ENCODE measurements at regions not wholly inside any gene's neighbourhood (a gene's known extent, or its start where the extent isn't known, plus 50 kb on each side); places are given as distances from the start of the nearest gene placed in this dataset.

- DNase-seq (ENCODE audit: low spot score) = no peak
These were observed 52.7 kb upstream of the TNRC6C start for GRCh38 chr17:77905766-77906165.

- no peak for DNase-seq (ENCODE audit: low spot score)
These were observed 52.1 kb upstream of the TNRC6C start for GRCh38 chr17:77906377-77906871.

GRCh38 chr17:77907497-77908461, 50.7 kb upstream of the TNRC6C start:
- DNase-seq (ENCODE audit: low spot score) = no peak

GRCh38 chr17:77908501-77908900, 50.0 kb upstream of the TNRC6C start:
- no peak for DNase-seq (ENCODE audit: low spot score)
